K562 (cell line): ENCODE measurements at regions not wholly inside any gene's neighbourhood (a gene's known extent, or its start where the extent isn't known, plus 50 kb on each side); places are given as distances from the start of the nearest gene placed in this dataset.

Experiments used
- ATAC-seq: fragments of 200-7000 bp; cut with Tn5 transposase; 3 replicates; pipeline ENCODE4 v1.9.1; 2020; ENCODE audit warnings: moderate library complexity
- BruUV-seq: library from RNA; stranded (reverse); fragments of 400-500 nt; replicated peaks from 2 replicates; lab custom pipeline; 2021; lab: Mats Ljungman, UMichigan
- CTCF ChIA-PET: fragments of 300-600 bp; formaldehyde crosslinking; extraction: SDS; loops from one replicate; lab custom pipeline; 2021; ENCODE audit warnings: low intra/inter-chr PET ratio; lab: Yijun Ruan, JAX
- POLR2A ChIA-PET: fragments of 300-600, 350-650 bp; sonication (Branson Sonifier 250); formaldehyde crosslinking; extraction: SDS; loops from one replicate; lab custom pipeline; 2021; ENCODE audit warnings: antibody characterized with exemption, inconsistent platforms; lab: Yijun Ruan, JAX
- DNase-seq, 4 experiments: peaks; one replicate each; pipeline versions ENCODE4 v3.0.0 to v3.0.0-alpha.2; 2011 to 2018; ENCODE audit warnings: low spot score in 3 of 4, mixed read lengths in 3 of 4; ENCODE audit errors: extremely low read depth in 1 of 4
- FAIRE-seq: peaks from 2 replicates; lab custom pipeline; 2011; peaks lifted over from hg19 to GRCh38; lab: Jason Lieb, UNC
- H2AFZ ChIP-seq: 2 replicates; pipeline ENCODE4 v1.6.0; 2011; ENCODE audit warnings: low read depth, low read length, control low read depth, inconsistent platforms
- H3K27ac ChIP-seq: fragments of 200-600 bp; 3 replicates; pipeline ENCODE4 v1.8.0; 2011; ENCODE audit warnings: low read depth, mild to moderate bottlenecking, control low read depth, inconsistent platforms, low read length, moderate library complexity, mixed read lengths; ENCODE audit errors: extremely low read depth
- H3K27me3 ChIP-seq, 2 experiments: fragments of 300-600 bp in 1 of 2; 2 replicates in 1 of 2; 3 replicates in 1 of 2; pipeline versions ENCODE4 v1.6.0 to v1.8.0; 2011; ENCODE audit warnings: inconsistent platforms in 2 of 2, low read length in 2 of 2, mild to moderate bottlenecking in 1 of 2, mixed read lengths in 1 of 2, moderate library complexity in 1 of 2; ENCODE audit not compliant: control insufficient read depth in 2 of 2, insufficient read depth in 2 of 2
- H3K36me3 ChIP-seq: fragments of 300-600 bp; 3 replicates; pipeline ENCODE4 v1.8.0; 2011; ENCODE audit warnings: mild to moderate bottlenecking, low read length, inconsistent platforms; ENCODE audit not compliant: control insufficient read depth, insufficient read depth
- H3K4me1 ChIP-seq, 2 experiments: fragments of 200-600 bp in 1 of 2; replicated peaks in 1 of 2; 2 replicates in 1 of 2; 3 replicates in 1 of 2; pipeline versions ENCODE4 v1.5.1 to v1.8.0; 2011; ENCODE audit warnings: inconsistent platforms in 2 of 2, low read length in 2 of 2, mild to moderate bottlenecking in 1 of 2, mixed read lengths in 1 of 2, moderate library complexity in 1 of 2; ENCODE audit not compliant: control insufficient read depth in 2 of 2, insufficient read depth in 2 of 2
- H3K4me2 ChIP-seq: 2 replicates; pipeline ENCODE4 v1.6.1; 2011; ENCODE audit warnings: low read length, control low read depth, inconsistent platforms, mixed read lengths; ENCODE audit not compliant: insufficient read depth
- H3K4me3 ChIP-seq: fragments of 200-600 bp; sonication (generic), shearing (Covaris generic); 2 replicates; pipeline ENCODE4 v1.5.1; 2016; ENCODE audit warnings: control low read depth, inconsistent platforms
- H3K79me2 ChIP-seq: fragments of 200-600 bp; 3 replicates; pipeline ENCODE4 v1.8.0; 2011; ENCODE audit warnings: low read length, inconsistent platforms; ENCODE audit not compliant: control insufficient read depth, insufficient read depth
- H3K9ac ChIP-seq, 2 experiments: 2 replicates each; pipeline versions ENCODE4 v1.6.0 to v1.6.1; 2011; ENCODE audit warnings: low read depth in 2 of 2, low read length in 2 of 2, control low read depth in 1 of 2, inconsistent platforms in 1 of 2, mild to moderate bottlenecking in 1 of 2, mixed read lengths in 1 of 2; ENCODE audit not compliant: insufficient read depth in 1 of 2
- H3K9me1 ChIP-seq: one replicate; pipeline ENCODE4 v1.6.0; 2011; ENCODE audit warnings: inconsistent platforms, mild to moderate bottlenecking, low read length, moderate library complexity; ENCODE audit not compliant: control insufficient read depth, insufficient read depth
- H3K9me3 ChIP-seq: replicated peaks from 2 replicates; pipeline ENCODE4 v1.5.1; 2011; ENCODE audit warnings: low read depth, low read length, inconsistent platforms; ENCODE audit not compliant: control insufficient read depth, insufficient read depth
- H4K20me1 ChIP-seq: replicated peaks from 2 replicates; pipeline ENCODE4 v1.6.1; 2011; ENCODE audit warnings: low read length, inconsistent platforms, mixed read lengths; ENCODE audit not compliant: control insufficient read depth, insufficient read depth
- CREBBP ChIP-seq: IDR thresholded peaks from one replicate; pipeline ENCODE4 v1.6.1; 2012; ENCODE audit warnings: low read depth, mild to moderate bottlenecking, control low read depth, inconsistent platforms, low read length
- DPF2 ChIP-seq: fragments of 450-650 bp; IDR thresholded peaks from 2 replicates; pipeline ENCODE4 v1.6.1; 2016
- E2F4 ChIP-seq: sonication (generic); formaldehyde crosslinking; IDR thresholded peaks from 2 replicates; pipeline ENCODE4 v1.8.0; 2022; ENCODE audit warnings: mild to moderate bottlenecking, low read depth, missing genetic modification reagents
- ERF ChIP-seq: fragments of 450-650 bp; formaldehyde crosslinking; IDR thresholded peaks from 2 replicates; pipeline ENCODE4 v1.4.0; 2020; ENCODE audit warnings: mild to moderate bottlenecking, mixed read lengths
- HDAC6 ChIP-seq: IDR thresholded peaks from 2 replicates; pipeline ENCODE4 v1.6.1; 2012; ENCODE audit warnings: low read depth, mild to moderate bottlenecking, control low read depth, inconsistent platforms, low read length, moderate library complexity
- KDM1A ChIP-seq, 2 experiments: fragments of 450-650 bp; IDR thresholded peaks; 2 replicates each; pipeline ENCODE4 v1.6.1; 2016; ENCODE audit warnings: mild to moderate bottlenecking in 2 of 2
- PHF21A ChIP-seq: fragments of 450-650 bp; IDR thresholded peaks from 2 replicates; pipeline ENCODE4 v1.6.1; 2017; ENCODE audit warnings: low read depth, borderline replicate concordance
- SMARCE1 ChIP-seq: fragments of 450-650 bp; IDR thresholded peaks from 2 replicates; pipeline ENCODE4 v1.7.1; 2016; ENCODE audit warnings: mild to moderate bottlenecking
- THRA ChIP-seq: fragments of 450-650 bp; IDR thresholded peaks from 2 replicates; pipeline ENCODE4 v1.6.1; 2017; ENCODE audit warnings: mild to moderate bottlenecking, moderate library complexity
- TSHZ1 ChIP-seq: fragments of 250-450 bp; sonication (Bioruptor Pico); IDR thresholded peaks from 2 replicates; pipeline ENCODE4 v1.4.0; 2020; ENCODE audit warnings: mild to moderate bottlenecking, moderate library complexity
- ZNF124 ChIP-seq: sonication (generic); formaldehyde crosslinking; IDR thresholded peaks from 2 replicates; pipeline ENCODE4 v1.8.1; 2022; ENCODE audit warnings: missing genetic modification reagents
- ZNF224 ChIP-seq: sonication (generic); formaldehyde crosslinking; IDR thresholded peaks from 2 replicates; pipeline ENCODE4 v1.8.0; 2022; ENCODE audit warnings: mild to moderate bottlenecking, missing genetic modification reagents
- ZNF695 ChIP-seq: fragments of 450-650 bp; formaldehyde crosslinking; IDR thresholded peaks from 2 replicates; pipeline ENCODE4 v1.4.0; 2020; ENCODE audit warnings: mild to moderate bottlenecking, moderate library complexity
- ZNF707 ChIP-seq: fragments of 250-450 bp; sonication (Bioruptor Pico); conservative IDR thresholded peaks from 2 replicates; pipeline ENCODE4 v1.8.0; 2022; ENCODE audit warnings: inconsistent platforms, mild to moderate bottlenecking, moderate library complexity
- ZZZ3 ChIP-seq: fragments of 450-650 bp; IDR thresholded peaks from 2 replicates; pipeline ENCODE4 v1.6.1; 2016; ENCODE audit warnings: antibody characterized with exemption, mild to moderate bottlenecking, moderate library complexity
- WGBS: fragments of 100-300 bp; shearing (Covaris generic); methylation state at CpG from one replicate; pipeline ENCODE4 v1.1.6; 2016; ENCODE audit warnings: low coverage, mixed read lengths; ENCODE audit not compliant: insufficient coverage; ENCODE audit errors: missing lambda C conversion rate; 5-methylcytosine and 5-hydroxymethylcytosine counted together
- in situ Hi-C: fragments of 300-500 bp; cut with MboI; formaldehyde crosslinking; loops from 4 replicates; pipeline ENCODE4 v1.15.0; 2018; ENCODE audit warnings: inconsistent platforms, mixed read lengths
- intact Hi-C: fragments of 100-400 bp; cut with micrococcal nuclease; formaldehyde crosslinking; loops from 2 replicates; pipeline ENCODE4 v1.14.2; 2022
- TF ChIP-seq, protein P1 (sequence below): fragments of 200-800 bp; sonication (Bioruptor generic); IDR thresholded peaks from 2 replicates; pipeline ENCODE4 v1.6.1; 2017; ENCODE audit warnings: missing genetic modification characterization, missing compliant biosample characterization

DNA sequence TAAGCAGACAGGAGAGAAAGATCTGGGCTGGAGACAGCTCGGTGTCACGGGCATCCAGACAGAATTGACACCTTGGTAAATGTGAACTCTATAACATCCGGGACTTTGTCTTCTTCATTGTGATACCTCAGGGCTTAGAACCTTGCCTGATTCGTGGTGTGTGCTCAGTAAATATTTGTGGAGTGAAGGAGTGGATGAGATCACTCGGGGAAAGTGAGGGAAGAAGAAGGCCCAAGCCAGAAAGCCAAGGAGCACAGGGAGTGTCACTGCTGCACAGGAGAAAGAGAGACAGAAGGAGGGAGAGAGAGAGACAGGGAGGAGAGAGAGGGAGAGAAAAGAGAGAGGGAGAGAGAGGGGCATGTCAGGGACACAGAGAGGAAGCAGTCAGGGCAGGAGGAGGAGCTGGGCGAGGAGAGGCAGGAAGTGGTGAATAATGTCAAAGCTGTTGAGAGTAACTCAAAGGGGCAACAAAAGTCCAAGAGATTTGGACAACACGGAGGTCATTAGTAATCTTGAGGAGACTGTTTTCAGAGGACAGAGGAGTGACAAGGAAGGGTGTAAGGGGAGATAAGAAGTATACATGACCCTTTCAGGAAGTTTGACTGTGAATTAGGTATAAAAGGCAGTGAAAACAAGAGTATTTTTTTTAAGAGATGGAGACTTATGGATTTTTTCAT is 141.6 kb upstream of the MAX start:
- ChIA-PET POLR2A (interaction anchor here (0.5 to 0.7 kb wide), 2 partner anchors 10 to 16 kb away, joined by 3 read pairs; no protein-coding TSS in a partner anchor), CTCF (no interaction called here)
- WGBS = 6% methylated on average over 5 of the region's 7 CpGs
- ATAC-seq (peak; percentile 83), FAIRE-seq (peak; percentile 76), DNase-seq (peak in 2 of 4 experiments; percentile 28 to 61)
- H3K27ac ChIP-seq = peak overlapping the region; percentile 68; the same call in 2 of the 3 replicates
- H2AFZ ChIP-seq = peak overlapping the region; percentile 92
- H3K9me1 ChIP-seq = no peaks in the 10 kb centered on the region
- H3K9me3 ChIP-seq = no peaks in the 10 kb centered on the region
- H3K36me3 ChIP-seq = no peaks in the 10 kb centered on the region
- no peaks in the 10 kb centered on the region for H3K79me2 ChIP-seq
- no peaks in the 10 kb centered on the region for H3K27me3 ChIP-seq
- peak overlapping the region; percentile 54 for H3K4me2 ChIP-seq
- 0 out of 4 replicates have a peak overlapping the region, but pooled peaks of 1 of the 2 experiments have one; percentile 2 for H3K9ac ChIP-seq
- intact Hi-C loops = no loop called here
- BruUV-seq = no TSS peak
- H3K4me1 ChIP-seq = peaks cover 6 to 27% of the 10 kb centered on the region in 2 experiments; a peak in 4 of 5 replicates
- H3K4me3 ChIP-seq = no peak overlapping the region
- H4K20me1 ChIP-seq = no peaks in the 10 kb centered on the region
- in situ Hi-C loops = no loop called here
- TF ChIP-seq DPF2 (peak; percentile 71; the same call in 1 of the 2 replicates), KDM1A (IDR thresholded peaks at IDR 0.05) (0 out of 4 replicates have a peak, but pooled peaks of 1 of the 2 experiments have one; percentile 17), PHF21A (no peak), ZNF707 (CRISPR knock-in tag) (no peak), CREBBP (no peak), ZZZ3 (no peak), HDAC6 (no peak), ZNF124 (CRISPR knock-in tag) (no peak), E2F4 (no peak), ZNF695 (CRISPR knock-in tag) (no peak), THRA (no peak), ERF (CRISPR knock-in tag) (no peak), SMARCE1 (peak; percentile 59), TSHZ1 (CRISPR knock-in tag) (no peak), ZNF224 (CRISPR knock-in tag) (no peak)
- TF ChIP-seq, protein P1, sequence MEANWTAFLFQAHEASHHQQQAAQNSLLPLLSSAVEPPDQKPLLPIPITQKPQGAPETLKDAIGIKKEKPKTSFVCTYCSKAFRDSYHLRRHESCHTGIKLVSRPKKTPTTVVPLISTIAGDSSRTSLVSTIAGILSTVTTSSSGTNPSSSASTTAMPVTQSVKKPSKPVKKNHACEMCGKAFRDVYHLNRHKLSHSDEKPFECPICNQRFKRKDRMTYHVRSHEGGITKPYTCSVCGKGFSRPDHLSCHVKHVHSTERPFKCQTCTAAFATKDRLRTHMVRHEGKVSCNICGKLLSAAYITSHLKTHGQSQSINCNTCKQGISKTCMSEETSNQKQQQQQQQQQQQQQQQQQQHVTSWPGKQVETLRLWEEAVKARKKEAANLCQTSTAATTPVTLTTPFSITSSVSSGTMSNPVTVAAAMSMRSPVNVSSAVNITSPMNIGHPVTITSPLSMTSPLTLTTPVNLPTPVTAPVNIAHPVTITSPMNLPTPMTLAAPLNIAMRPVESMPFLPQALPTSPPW = no peak
